ENCODE measurements at regions not wholly inside any gene's neighbourhood (a gene's known extent, or its start where the extent isn't known, plus 50 kb on each side); places are given as distances from the start of the nearest gene placed in this dataset.

GRCh38 chr11:70816156-70816678 lies 417.9 kb downstream of the CTTN start:
- TF ChIP-seq CTCF (conservative IDR thresholded peaks at IDR 0.05; ENCODE audit: low read depth in 2 of 2) (no peak), EZH2phosphoT487 (IDR thresholded peaks at IDR 0.05; ENCODE audit: unreplicated experiment) (no peak), ZNF462 (CRISPR knock-in tag; IDR thresholded peaks at IDR 0.05) (no peak), CREB1 (CRISPR knock-in tag; IDR thresholded peaks at IDR 0.05; ENCODE audit: low read depth) (no peak), POLR2AphosphoS5 (IDR thresholded peaks at IDR 0.05; ENCODE audit: low read depth) (no peak)

Data from GM23338 (cell line).